Osteocyte (in vitro differentiated cells): ENCODE measurements at regions not wholly inside any gene's neighbourhood (a gene's known extent, or its start where the extent isn't known, plus 50 kb on each side); places are given as distances from the start of the nearest gene placed in this dataset.

ENCODE experiments used
- DNase-seq: peaks from one replicate; pipeline ENCODE4 v3.0.0; 2021; ENCODE audit warnings: mixed read lengths; ENCODE audit not compliant: unreplicated experiment; ENCODE audit errors: extremely low spot score
- H3K27ac Mint-ChIP-seq: one replicate; pipeline ENCODE4 v1.8.0; 2021; ENCODE audit warnings: mild to moderate bottlenecking, mixed read lengths; ENCODE audit not compliant: unreplicated experiment
- H3K27me3 Mint-ChIP-seq: one replicate; pipeline ENCODE4 v1.8.0; 2021; ENCODE audit warnings: mixed read lengths; ENCODE audit not compliant: unreplicated experiment
- H3K36me3 Mint-ChIP-seq: one replicate; pipeline ENCODE4 v1.8.0; 2021; ENCODE audit warnings: mixed read lengths; ENCODE audit not compliant: unreplicated experiment
- H3K4me1 Mint-ChIP-seq: one replicate; pipeline ENCODE4 v1.8.0; 2021; ENCODE audit warnings: mixed read lengths; ENCODE audit not compliant: unreplicated experiment
- H3K4me3 Mint-ChIP-seq: one replicate; pipeline ENCODE4 v1.8.0; 2021; ENCODE audit warnings: mild to moderate bottlenecking, moderate library complexity, mixed read lengths; ENCODE audit not compliant: unreplicated experiment
- H3K9me3 Mint-ChIP-seq: one replicate; pipeline ENCODE4 v1.8.0; 2021; ENCODE audit warnings: mixed read lengths; ENCODE audit not compliant: unreplicated experiment
- CTCF ChIP-seq: fragments of 200-600 bp; sonication (generic); IDR thresholded peaks from 2 replicates; pipeline ENCODE4 v1.5.0; 2021; ENCODE audit warnings: antibody characterized with exemption, mild to moderate bottlenecking, moderate library complexity

- no peak for TF ChIP-seq CTCF
- Mint-ChIP-seq H3K4me3 (no peak overlapping the region), H3K4me1 (peaks cover 4% of the 10 kb centered on the region), H3K27ac (no peak overlapping the region), H3K27me3 (peaks cover 11% of the 10 kb centered on the region), H3K36me3 (no peaks in the 10 kb centered on the region), H3K9me3 (no peaks in the 10 kb centered on the region)
- no peak for DNase-seq
Observed at GRCh38 chr2:118312969-118313756, 224.9 kb downstream of the INSIG2 start.

GRCh38 chr2:118310681-118311429 lies 222.6 kb downstream of the INSIG2 start:
- Mint-ChIP-seq H3K4me3 (peak overlapping the region; percentile 73), H3K27ac (peak overlapping the region; percentile 27)
- TF ChIP-seq CTCF, result no peak

GRCh38 chr2:118309946-118310680 lies 221.8 kb downstream of the INSIG2 start:
- H3K9me3 Mint-ChIP-seq, result no peaks in the 10 kb centered on the region
- H3K27ac Mint-ChIP-seq, result peak overlapping the region; percentile 27
- DNase-seq, result no peak
- H3K36me3 Mint-ChIP-seq, result no peaks in the 10 kb centered on the region
- no peak for TF ChIP-seq CTCF
- H3K27me3 Mint-ChIP-seq, result peaks cover 16% of the 10 kb centered on the region
- peak overlapping the region; percentile 73 for H3K4me3 Mint-ChIP-seq
- peaks cover 4% of the 10 kb centered on the region for H3K4me1 Mint-ChIP-seq

More at GRCh38 chr2:118310681-118311429, 222.6 kb downstream of the INSIG2 start:
- no peak for DNase-seq
- Mint-ChIP-seq H3K4me1 (peaks cover 4% of the 10 kb centered on the region), H3K9me3 (no peaks in the 10 kb centered on the region), H3K27me3 (peaks cover 16% of the 10 kb centered on the region), H3K36me3 (no peaks in the 10 kb centered on the region)

GRCh38 chr2:118309257-118309945 lies 221.1 kb downstream of the INSIG2 start:
- no peak for TF ChIP-seq CTCF
- Mint-ChIP-seq H3K27ac (no peak overlapping the region), H3K27me3 (peaks cover 16% of the 10 kb centered on the region), H3K9me3 (no peaks in the 10 kb centered on the region), H3K4me3 (peak overlapping the region; percentile 73), H3K4me1 (peaks cover 4% of the 10 kb centered on the region), H3K36me3 (no peaks in the 10 kb centered on the region)
- DNase-seq, result no peak
